Neuronal stem cell (in vitro differentiated cells): ENCODE measurements at regions not wholly inside any gene's neighbourhood (a gene's known extent, or its start where the extent isn't known, plus 50 kb on each side); places are given as distances from the start of the nearest gene placed in this dataset.

Experiments
- DNase-seq: peaks from one replicate; pipeline ENCODE4 v3.0.0-alpha.2; 2013; ENCODE audit warnings: low spot score
- H2AFZ ChIP-seq: one replicate; pipeline ENCODE4 v1.6.1; 2013; ENCODE audit warnings: mild to moderate bottlenecking, low read length, inconsistent platforms
- H2AK5ac ChIP-seq: 2 replicates; pipeline ENCODE4 v1.6.1; 2013; ENCODE audit warnings: low read depth, mild to moderate bottlenecking, inconsistent platforms, low read length, moderate library complexity, mixed read lengths
- H2BK120ac ChIP-seq: 2 replicates; pipeline ENCODE4 v1.6.1; 2013; ENCODE audit warnings: low read depth, mild to moderate bottlenecking, inconsistent platforms, low read length, moderate library complexity, mixed read lengths
- H2BK12ac ChIP-seq: one replicate; pipeline ENCODE4 v1.6.1; 2013; ENCODE audit warnings: low read length, inconsistent platforms
- H2BK15ac ChIP-seq: 2 replicates; pipeline ENCODE4 v1.6.1; 2013; ENCODE audit warnings: mild to moderate bottlenecking, low read length, inconsistent platforms, mixed read lengths
- H2BK5ac ChIP-seq: one replicate; pipeline ENCODE4 v1.6.1; 2013; ENCODE audit warnings: inconsistent platforms, mild to moderate bottlenecking, low read length, moderate library complexity
- H3K14ac ChIP-seq: one replicate; pipeline ENCODE4 v1.6.1; 2013; ENCODE audit warnings: low read length, inconsistent platforms
- H3K18ac ChIP-seq: 2 replicates; pipeline ENCODE4 v1.6.1; 2013; ENCODE audit warnings: low read length, inconsistent platforms
- H3K23ac ChIP-seq: 2 replicates; pipeline ENCODE4 v1.6.1; 2013; ENCODE audit warnings: low read depth, mild to moderate bottlenecking, mixed read lengths, low read length, inconsistent platforms; ENCODE audit not compliant: poor library complexity
- H3K27ac ChIP-seq: replicated peaks from 3 replicates; pipeline ENCODE4 v1.5.1; 2013; ENCODE audit warnings: low read length, inconsistent platforms
- H3K27me3 ChIP-seq, 3 experiments: 2 replicates each; pipeline ENCODE4 v1.6.1; 2013; ENCODE audit warnings: low read length in 3 of 3, mild to moderate bottlenecking in 2 of 3, inconsistent platforms in 1 of 3, low read depth in 1 of 3, mixed read lengths in 1 of 3, moderate library complexity in 1 of 3; ENCODE audit not compliant: control insufficient read depth in 3 of 3, insufficient read depth in 3 of 3
- H3K36me3 ChIP-seq, 2 donors: replicated peaks in 1 of 2; 2 replicates each; pipeline ENCODE4 v1.6.1; 2013; ENCODE audit warnings: low read length in 2 of 2; ENCODE audit not compliant: control insufficient read depth in 2 of 2, insufficient read depth in 2 of 2
- H3K4ac ChIP-seq: 2 replicates; pipeline ENCODE4 v1.6.1; 2013; ENCODE audit warnings: inconsistent platforms, mild to moderate bottlenecking, low read length, moderate library complexity
- H3K4me1 ChIP-seq, 2 donors: 1 replicate in 1 of 2; 2 replicates in 1 of 2; pipeline ENCODE4 v1.6.1; 2013; ENCODE audit warnings: low read length in 2 of 2, low read depth in 1 of 2; ENCODE audit not compliant: control insufficient read depth in 2 of 2, insufficient read depth in 1 of 2
- H3K4me2 ChIP-seq: one replicate; pipeline ENCODE4 v1.6.1; 2013; ENCODE audit warnings: mild to moderate bottlenecking, low read length, inconsistent platforms; ENCODE audit not compliant: insufficient read depth, poor library complexity, severe bottlenecking
- H3K4me3 ChIP-seq, 2 donors: 2 replicates each; pipeline ENCODE4 v1.5.1; 2013; ENCODE audit warnings: low read length in 2 of 2, mild to moderate bottlenecking in 2 of 2, inconsistent platforms in 1 of 2, moderate library complexity in 1 of 2
- H3K79me1 ChIP-seq: one replicate; pipeline ENCODE4 v1.6.1; 2013; ENCODE audit warnings: low read depth, mild to moderate bottlenecking, inconsistent platforms, low read length, moderate library complexity
- H3K9ac ChIP-seq: one replicate; pipeline ENCODE4 v1.6.1; 2013; ENCODE audit warnings: mild to moderate bottlenecking, low read depth, low read length, inconsistent platforms; ENCODE audit not compliant: poor library complexity
- H3K9me3 ChIP-seq, 2 donors: replicated peaks in 1 of 2; 2 replicates each; pipeline versions ENCODE3 to v1.6.1; 2013; ENCODE audit warnings: low read length in 2 of 2, mild to moderate bottlenecking in 2 of 2, inconsistent platforms in 1 of 2, low read depth in 1 of 2, mixed read lengths in 1 of 2, moderate library complexity in 1 of 2; ENCODE audit not compliant: control insufficient read depth in 2 of 2, insufficient read depth in 1 of 2
- H4K8ac ChIP-seq: one replicate; pipeline ENCODE4 v1.6.1; 2013; ENCODE audit warnings: low read depth, mild to moderate bottlenecking, inconsistent platforms, low read length, moderate library complexity
- H4K91ac ChIP-seq: one replicate; pipeline ENCODE4 v1.6.1; 2013; ENCODE audit warnings: low read length, low read depth, mild to moderate bottlenecking, inconsistent platforms; ENCODE audit not compliant: poor library complexity
- WGBS, 2 donors: extraction: QIAGEN DNeasy Blood & Tissue Kit; methylation state at CpG; one replicate each; pipeline ENCODE4 v1.1.7; 2013; ENCODE audit warnings: missing lambda C conversion rate in 2 of 2, mixed read lengths in 1 of 2; ENCODE audit not compliant: insufficient read length in 2 of 2, insufficient replicate concordance in 1 of 2; ENCODE audit errors: extremely low coverage in 2 of 2; 5-methylcytosine and 5-hydroxymethylcytosine counted together

- WGBS, 2 donors, result no CpG with 5 or more reads among the region's 3 CpGs
- no peak overlapping the region for H3K9ac ChIP-seq
These were observed 391.6 kb downstream of the INHBA start for GRCh38 chr7:41311301-41311700.

GRCh38 chr7:41306486-41306885, 396.4 kb downstream of the INHBA start:
- Histone ChIP-seq H2AFZ (no peak overlapping the region), H3K9me3 (no peaks in the 10 kb centered on the region), H2BK12ac (no peak overlapping the region), H3K9ac (no peak overlapping the region), H3K4me2 (no peak overlapping the region), H4K91ac (no peak overlapping the region), H3K23ac (no peak overlapping the region), H3K14ac (no peak overlapping the region), H2BK120ac (no peak overlapping the region), H2BK15ac (no peak overlapping the region), H3K4me1 (no peaks in the 10 kb centered on the region), H3K4me3 (no peak overlapping the region), H3K79me1 (no peaks in the 10 kb centered on the region), H2BK5ac (no peak overlapping the region), H3K36me3 (no peaks in the 10 kb centered on the region), H3K27me3 (no peaks in the 10 kb centered on the region), H2AK5ac (no peak overlapping the region), H3K4ac (no peak overlapping the region), H3K27ac (no peak overlapping the region), H3K18ac (no peak overlapping the region), H4K8ac (no peak overlapping the region)
- whole genome bisulfite sequencing, 2 donors, result no CpG with 5 or more reads among the region's 2 CpGs
- no peak for DNase-seq

More at GRCh38 chr7:41311301-41311700, 391.6 kb downstream of the INHBA start:
- Histone ChIP-seq H4K8ac (no peak overlapping the region), H3K36me3 (no peaks in the 10 kb centered on the region), H2BK5ac (no peak overlapping the region), H3K79me1 (no peaks in the 10 kb centered on the region), H3K4me1 (no peaks in the 10 kb centered on the region), H3K9me3 (no peaks in the 10 kb centered on the region), H2AFZ (no peak overlapping the region), H3K23ac (no peak overlapping the region), H2AK5ac (no peak overlapping the region), H3K4me3 (no peak overlapping the region), H3K4ac (no peak overlapping the region), H3K27me3 (no peaks in the 10 kb centered on the region), H2BK120ac (no peak overlapping the region), H4K91ac (no peak overlapping the region), H2BK15ac (no peak overlapping the region), H3K4me2 (no peak overlapping the region), H3K27ac (no peak overlapping the region), H2BK12ac (no peak overlapping the region), H3K18ac (no peak overlapping the region), H3K14ac (no peak overlapping the region)
- DNase-seq, result no peak

GRCh38 chr7:41305001-41305400, 397.9 kb downstream of the INHBA start:
- WGBS, 2 donors, result no CpG with 5 or more reads among the region's 1 CpG
- no peak overlapping the region for H3K4me2 ChIP-seq
- no peaks in the 10 kb centered on the region for H3K9me3 ChIP-seq
- no peak overlapping the region for H3K9ac ChIP-seq
- no peak overlapping the region for H4K91ac ChIP-seq
- H2BK5ac ChIP-seq, result no peak overlapping the region
- no peaks in the 10 kb centered on the region for H3K79me1 ChIP-seq
- H2BK120ac ChIP-seq, result no peak overlapping the region
- no peak overlapping the region for H2AFZ ChIP-seq
- no peaks in the 10 kb centered on the region for H3K36me3 ChIP-seq
- no peaks in the 10 kb centered on the region for H3K4me1 ChIP-seq
- H3K14ac ChIP-seq, result no peak overlapping the region
- H3K27me3 ChIP-seq, result no peaks in the 10 kb centered on the region
- no peak overlapping the region for H3K27ac ChIP-seq
- no peak overlapping the region for H3K4me3 ChIP-seq
- H3K18ac ChIP-seq, result no peak overlapping the region
- no peak overlapping the region for H4K8ac ChIP-seq
- H2BK15ac ChIP-seq, result no peak overlapping the region
- no peak overlapping the region for H3K23ac ChIP-seq
- H2BK12ac ChIP-seq, result no peak overlapping the region
- no peak for DNase-seq
- no peak overlapping the region for H3K4ac ChIP-seq
- H2AK5ac ChIP-seq, result no peak overlapping the region

GRCh38 chr7:41303709-41304108, 399.2 kb downstream of the INHBA start:
- no peak for DNase-seq
- H2BK12ac ChIP-seq, result no peak overlapping the region
- no CpG with 5 or more reads among the region's 4 CpGs for WGBS, 2 donors
- H2AK5ac ChIP-seq, result no peak overlapping the region
- no peak overlapping the region for H3K9ac ChIP-seq
- H3K4ac ChIP-seq, result no peak overlapping the region
- H4K91ac ChIP-seq, result no peak overlapping the region
- no peak overlapping the region for H2BK15ac ChIP-seq
- H3K27ac ChIP-seq, result no peak overlapping the region
- H3K14ac ChIP-seq, result no peak overlapping the region
- no peaks in the 10 kb centered on the region for H3K27me3 ChIP-seq
- H3K18ac ChIP-seq, result no peak overlapping the region
- no peaks in the 10 kb centered on the region for H3K79me1 ChIP-seq
- no peaks in the 10 kb centered on the region for H3K9me3 ChIP-seq
- no peak overlapping the region for H3K4me2 ChIP-seq
- H3K4me1 ChIP-seq, result no peaks in the 10 kb centered on the region
- no peak overlapping the region for H3K23ac ChIP-seq
- no peak overlapping the region for H4K8ac ChIP-seq
- no peak overlapping the region for H2AFZ ChIP-seq
- no peak overlapping the region for H2BK5ac ChIP-seq
- H3K36me3 ChIP-seq, result no peaks in the 10 kb centered on the region
- no peak overlapping the region for H3K4me3 ChIP-seq
- H2BK120ac ChIP-seq, result no peak overlapping the region
